Endodermal cell (in vitro differentiated cells): ENCODE measurements at regions not wholly inside any gene's neighbourhood (a gene's known extent, or its start where the extent isn't known, plus 50 kb on each side); places are given as distances from the start of the nearest gene placed in this dataset.

Experiments
- DNase-seq: peaks from one replicate; pipeline ENCODE4 v3.0.0-alpha.2; 2017
- H3K27ac ChIP-seq: 2 replicates; pipeline ENCODE4 v1.5.1; 2013; ENCODE audit warnings: mild to moderate bottlenecking, low read depth, low read length, moderate library complexity
- H3K27me3 ChIP-seq: 2 replicates; pipeline ENCODE4 v1.6.1; 2013; ENCODE audit warnings: mild to moderate bottlenecking, low read length, moderate library complexity; ENCODE audit not compliant: insufficient read depth, control insufficient read depth, poor library complexity, severe bottlenecking
- H3K36me3 ChIP-seq: 2 replicates; pipeline ENCODE4 v1.7.0; 2013; ENCODE audit warnings: mild to moderate bottlenecking, low read length, moderate library complexity; ENCODE audit not compliant: control insufficient read depth, insufficient read depth
- H3K4me1 ChIP-seq: one replicate; pipeline ENCODE4 v1.7.0; 2013; ENCODE audit warnings: low read length; ENCODE audit not compliant: control insufficient read depth, insufficient read depth
- H3K4me3 ChIP-seq: 2 replicates; pipeline ENCODE4 v1.5.1; 2013; ENCODE audit warnings: mild to moderate bottlenecking, low read length, moderate library complexity
- H3K9ac ChIP-seq: 2 replicates; pipeline ENCODE4 v1.6.1; 2013; ENCODE audit warnings: mild to moderate bottlenecking, low read length, moderate library complexity; ENCODE audit not compliant: poor library complexity, severe bottlenecking; ENCODE audit errors: extremely low read depth
- H3K9me3 ChIP-seq: 2 replicates; pipeline ENCODE4 v1.6.1; 2013; ENCODE audit warnings: mild to moderate bottlenecking, low read length, moderate library complexity; ENCODE audit not compliant: control insufficient read depth
- H3K27ac Mint-ChIP-seq: 2 replicates; pipeline ENCODE4 v1.8.0; 2020; ENCODE audit warnings: mixed read lengths
- H3K27me3 Mint-ChIP-seq: 2 replicates; pipeline ENCODE4 v1.8.0; 2021; ENCODE audit warnings: mild to moderate bottlenecking, mixed read lengths; ENCODE audit not compliant: insufficient read depth
- H3K36me3 Mint-ChIP-seq: 2 replicates; pipeline ENCODE4 v1.8.0; 2020; ENCODE audit warnings: low read depth, mixed read lengths
- H3K4me1 Mint-ChIP-seq: 2 replicates; pipeline ENCODE4 v1.8.0; 2020; ENCODE audit warnings: mixed read lengths
- H3K4me3 Mint-ChIP-seq: 2 replicates; pipeline ENCODE4 v1.8.0; 2020; ENCODE audit warnings: mild to moderate bottlenecking, moderate library complexity, mixed read lengths
- H3K9me3 Mint-ChIP-seq: 2 replicates; pipeline ENCODE4 v1.8.0; 2020; ENCODE audit warnings: mild to moderate bottlenecking, mixed read lengths
- CTCF ChIP-seq: fragments of 200-600 bp; sonication (generic); conservative IDR thresholded peaks from 2 replicates; pipeline ENCODE4 v1.5.0; 2021; ENCODE audit warnings: antibody characterized with exemption, mild to moderate bottlenecking
- WGBS, 2 experiments: methylation state at CpG; one replicate each; pipeline versions ENCODE4 v1.1.5 to v1.1.7; 2013; ENCODE audit warnings: missing lambda C conversion rate in 2 of 2, mixed read lengths in 1 of 2; ENCODE audit not compliant: insufficient coverage in 1 of 2, insufficient read length in 1 of 2; 5-methylcytosine and 5-hydroxymethylcytosine counted together

- H3K36me3 Mint-ChIP-seq: no peaks in the 10 kb centered on the region
- no peak overlapping the region for H3K27ac Mint-ChIP-seq
- DNase-seq: no peak
- H3K9me3 ChIP-seq: no peaks in the 10 kb centered on the region
- no peaks in the 10 kb centered on the region for H3K36me3 ChIP-seq
- WGBS, 2 experiments: 100% methylated on average over 2 of the region's 2 CpGs; no CpG with 5 or more reads in 1 of the 2 experiments
- H3K4me1 ChIP-seq: no peaks in the 10 kb centered on the region
- no peak overlapping the region for H3K4me3 ChIP-seq
- H3K4me3 Mint-ChIP-seq: no peak overlapping the region
- no peaks in the 10 kb centered on the region for H3K27me3 Mint-ChIP-seq
- peaks cover 3% of the 10 kb centered on the region for H3K9me3 Mint-ChIP-seq
- no peaks in the 10 kb centered on the region for H3K4me1 Mint-ChIP-seq
- H3K27me3 ChIP-seq: no peaks in the 10 kb centered on the region
- no peak for TF ChIP-seq CTCF
- H3K9ac ChIP-seq: no peak overlapping the region
- no peak overlapping the region for H3K27ac ChIP-seq
Observed at GRCh38 chr10:81270051-81270450, 604.9 kb upstream of the NRG3 start.

GRCh38 chr10:81280497-81281479 lies 594.2 kb upstream of the NRG3 start:
- Mint-ChIP-seq H3K36me3 (no peaks in the 10 kb centered on the region), H3K4me3 (no peak overlapping the region), H3K9me3 (no peaks in the 10 kb centered on the region), H3K4me1 (no peaks in the 10 kb centered on the region), H3K27me3 (no peaks in the 10 kb centered on the region), H3K27ac (no peak overlapping the region)
- Histone ChIP-seq H3K27me3 (no peaks in the 10 kb centered on the region), H3K9me3 (no peaks in the 10 kb centered on the region), H3K9ac (no peak overlapping the region), H3K4me1 (no peaks in the 10 kb centered on the region), H3K36me3 (no peaks in the 10 kb centered on the region), H3K4me3 (no peak overlapping the region), H3K27ac (no peak overlapping the region)
- WGBS, 2 experiments: 71 to 82% methylated on average over 2 to 6 of the region's 6 CpGs
- no peak for TF ChIP-seq CTCF
- no peak for DNase-seq

- no peak overlapping the region for H3K4me3 ChIP-seq
- no peaks in the 10 kb centered on the region for H3K9me3 ChIP-seq
- no peak for DNase-seq
- H3K9me3 Mint-ChIP-seq: no peaks in the 10 kb centered on the region
- H3K27ac Mint-ChIP-seq: no peak overlapping the region
- no peaks in the 10 kb centered on the region for H3K27me3 ChIP-seq
- no peaks in the 10 kb centered on the region for H3K4me1 ChIP-seq
- peaks cover 3% of the 10 kb centered on the region for H3K4me1 Mint-ChIP-seq
- no peak overlapping the region for H3K27ac ChIP-seq
- H3K4me3 Mint-ChIP-seq: no peak overlapping the region
- no peak for TF ChIP-seq CTCF
- H3K27me3 Mint-ChIP-seq: no peaks in the 10 kb centered on the region
- no peak overlapping the region for H3K9ac ChIP-seq
- H3K36me3 Mint-ChIP-seq: no peaks in the 10 kb centered on the region
- H3K36me3 ChIP-seq: no peaks in the 10 kb centered on the region
Observed at GRCh38 chr10:81288544-81288943, 586.5 kb upstream of the NRG3 start.
